ENCODE measurements at regions not wholly inside any gene's neighbourhood (a gene's known extent, or its start where the extent isn't known, plus 50 kb on each side); places are given as distances from the start of the nearest gene placed in this dataset.

GRCh38 chr1:90143591-90143990, 148.7 kb downstream of the ZNF326 start:
- TF ChIP-seq POLR2A (IDR thresholded peaks at IDR 0.05; ENCODE audit: extremely low read depth, insufficient read length): no peak
- TF ChIP-seq, protein P1, sequence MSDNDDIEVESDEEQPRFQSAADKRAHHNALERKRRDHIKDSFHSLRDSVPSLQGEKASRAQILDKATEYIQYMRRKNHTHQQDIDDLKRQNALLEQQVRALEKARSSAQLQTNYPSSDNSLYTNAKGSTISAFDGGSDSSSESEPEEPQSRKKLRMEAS (IDR thresholded peaks at IDR 0.05; ENCODE audit: low read depth, low read length): no peak
- TF ChIP-seq, protein P2, sequence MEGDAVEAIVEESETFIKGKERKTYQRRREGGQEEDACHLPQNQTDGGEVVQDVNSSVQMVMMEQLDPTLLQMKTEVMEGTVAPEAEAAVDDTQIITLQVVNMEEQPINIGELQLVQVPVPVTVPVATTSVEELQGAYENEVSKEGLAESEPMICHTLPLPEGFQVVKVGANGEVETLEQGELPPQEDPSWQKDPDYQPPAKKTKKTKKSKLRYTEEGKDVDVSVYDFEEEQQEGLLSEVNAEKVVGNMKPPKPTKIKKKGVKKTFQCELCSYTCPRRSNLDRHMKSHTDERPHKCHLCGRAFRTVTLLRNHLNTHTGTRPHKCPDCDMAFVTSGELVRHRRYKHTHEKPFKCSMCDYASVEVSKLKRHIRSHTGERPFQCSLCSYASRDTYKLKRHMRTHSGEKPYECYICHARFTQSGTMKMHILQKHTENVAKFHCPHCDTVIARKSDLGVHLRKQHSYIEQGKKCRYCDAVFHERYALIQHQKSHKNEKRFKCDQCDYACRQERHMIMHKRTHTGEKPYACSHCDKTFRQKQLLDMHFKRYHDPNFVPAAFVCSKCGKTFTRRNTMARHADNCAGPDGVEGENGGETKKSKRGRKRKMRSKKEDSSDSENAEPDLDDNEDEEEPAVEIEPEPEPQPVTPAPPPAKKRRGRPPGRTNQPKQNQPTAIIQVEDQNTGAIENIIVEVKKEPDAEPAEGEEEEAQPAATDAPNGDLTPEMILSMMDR (IDR thresholded peaks at IDR 0.05; ENCODE audit: low read depth, low read length): no peak
- TF ChIP-seq MYC (IDR thresholded peaks at IDR 0.05; ENCODE audit: low read depth, low read length): no peak
- H3K4me3 ChIP-seq (ENCODE audit: low read depth, low read length): no peak overlapping the region
- no peak for DNase-seq (ENCODE audit: low read depth)

DNA sequence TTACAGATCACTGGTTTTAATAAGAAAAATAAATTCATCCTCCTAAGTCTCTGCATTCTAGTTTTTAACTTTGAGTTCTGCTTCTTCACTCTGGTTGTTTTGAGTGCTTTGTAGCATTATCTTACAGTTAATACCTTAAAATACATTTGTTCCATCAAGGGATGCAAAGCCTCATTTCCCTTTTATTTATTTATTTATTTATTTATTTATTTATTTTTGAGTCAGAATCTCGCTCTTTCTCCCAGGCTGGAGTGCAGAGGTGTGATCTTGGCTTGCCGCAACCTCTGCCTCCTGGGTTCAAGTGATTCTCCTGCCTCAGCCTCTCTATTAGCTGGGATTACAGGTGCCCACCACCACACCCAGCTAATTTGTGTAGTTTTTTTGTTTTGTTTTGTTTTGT, 147.8 kb downstream of the ZNF326 start:
- no peak for DNase-seq (ENCODE audit: low read depth)
- TF ChIP-seq, protein P2 (IDR thresholded peaks at IDR 0.05; ENCODE audit: low read depth, low read length): no peak
- TF ChIP-seq MYC (IDR thresholded peaks at IDR 0.05; ENCODE audit: low read depth, low read length): no peak
- TF ChIP-seq, protein P1 (IDR thresholded peaks at IDR 0.05; ENCODE audit: low read depth, low read length): no peak
- no peak for TF ChIP-seq POLR2A (IDR thresholded peaks at IDR 0.05; ENCODE audit: extremely low read depth, insufficient read length)
- H3K4me3 ChIP-seq (ENCODE audit: low read depth, low read length): no peak overlapping the region

DNA sequence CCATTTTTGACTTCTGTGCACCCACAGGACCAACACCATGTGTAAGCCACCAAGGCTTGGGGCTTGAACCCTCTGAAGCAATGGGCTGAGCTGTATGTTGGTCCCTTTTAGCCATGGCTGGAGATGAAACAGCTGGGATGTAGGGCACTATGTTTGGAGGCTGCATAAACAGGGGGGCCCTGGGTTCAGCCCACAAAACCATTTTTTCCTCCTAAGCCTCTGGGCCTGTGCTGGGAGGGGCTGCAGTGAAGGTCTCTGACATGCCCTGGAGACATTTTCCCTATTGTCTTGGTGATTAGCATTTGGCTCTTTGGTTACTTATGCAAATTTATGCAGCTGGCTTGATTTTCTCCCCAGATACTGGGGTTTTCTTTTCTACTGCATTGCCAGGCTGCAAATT, 144.9 kb downstream of the ZNF326 start:
- TF ChIP-seq MYC (IDR thresholded peaks at IDR 0.05; ENCODE audit: low read depth, low read length) (no peak), POLR2A (IDR thresholded peaks at IDR 0.05; ENCODE audit: extremely low read depth, insufficient read length) (no peak)
- TF ChIP-seq, protein P2 (IDR thresholded peaks at IDR 0.05; ENCODE audit: low read depth, low read length): no peak
- TF ChIP-seq, protein P1 (IDR thresholded peaks at IDR 0.05; ENCODE audit: low read depth, low read length): no peak
- H3K4me3 ChIP-seq (ENCODE audit: low read depth, low read length): no peak overlapping the region
- DNase-seq (ENCODE audit: low read depth): no peak

DNA sequence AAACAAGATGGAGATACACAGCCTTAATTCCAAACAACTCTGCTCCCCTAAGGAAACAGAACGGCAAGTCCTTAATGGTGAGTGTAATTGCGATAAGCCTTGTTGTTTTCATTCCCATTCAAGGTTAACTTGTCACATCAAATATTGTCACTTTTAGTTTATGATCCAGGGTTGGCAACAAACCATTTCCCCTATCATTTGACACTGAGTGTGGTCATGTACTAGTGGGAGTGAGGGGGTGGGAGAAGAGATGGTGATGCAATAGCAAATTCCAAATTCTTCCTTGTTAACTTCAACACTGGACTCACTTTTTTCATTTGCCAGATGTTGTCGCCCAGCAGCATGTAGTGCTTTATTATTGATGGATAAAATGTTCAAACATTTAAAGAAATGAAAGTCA, 140.4 kb downstream of the ZNF326 start:
- DNase-seq (ENCODE audit: low read depth): no peak
- no peak for TF ChIP-seq MYC (IDR thresholded peaks at IDR 0.05; ENCODE audit: low read depth, low read length)
- TF ChIP-seq, protein P2 (IDR thresholded peaks at IDR 0.05; ENCODE audit: low read depth, low read length): no peak
- TF ChIP-seq, protein P1 (IDR thresholded peaks at IDR 0.05; ENCODE audit: low read depth, low read length): no peak
- no peak for TF ChIP-seq POLR2A (IDR thresholded peaks at IDR 0.05; ENCODE audit: extremely low read depth, insufficient read length)
- H3K4me3 ChIP-seq (ENCODE audit: low read depth, low read length): no peak overlapping the region

- H3K4me3 ChIP-seq (ENCODE audit: low read depth, low read length): no peak overlapping the region
- TF ChIP-seq, protein P1 (IDR thresholded peaks at IDR 0.05; ENCODE audit: low read depth, low read length): no peak
- TF ChIP-seq POLR2A (IDR thresholded peaks at IDR 0.05; ENCODE audit: extremely low read depth, insufficient read length) (no peak), MYC (IDR thresholded peaks at IDR 0.05; ENCODE audit: low read depth, low read length) (no peak)
- TF ChIP-seq, protein P2 (IDR thresholded peaks at IDR 0.05; ENCODE audit: low read depth, low read length): no peak
- no peak for DNase-seq (ENCODE audit: low read depth)
These were observed 139.5 kb downstream of the ZNF326 start for GRCh38 chr1:90134175-90134955.
